Adipocyte (in vitro differentiated cells): ENCODE measurements at regions not wholly inside any gene's neighbourhood (a gene's known extent, or its start where the extent isn't known, plus 50 kb on each side); places are given as distances from the start of the nearest gene placed in this dataset.

Experiments used
- DNase-seq: peaks from one replicate; pipeline ENCODE4 v3.0.0-alpha.2; 2015; ENCODE audit warnings: low read depth
- H3K27me3 ChIP-seq: replicated peaks from 2 replicates; pipeline ENCODE4 v1.7.0; 2013; ENCODE audit warnings: mild to moderate bottlenecking, low read length, moderate library complexity; ENCODE audit not compliant: control insufficient read depth, insufficient read depth
- H3K36me3 ChIP-seq: 2 replicates; pipeline ENCODE4 v1.7.0; 2013; ENCODE audit warnings: low read length, mild to moderate bottlenecking, moderate library complexity; ENCODE audit not compliant: control insufficient read depth, insufficient read depth, severe bottlenecking
- H3K4me1 ChIP-seq: 2 replicates; pipeline ENCODE4 v1.7.0; 2013; ENCODE audit warnings: mild to moderate bottlenecking, low read length, moderate library complexity; ENCODE audit not compliant: control insufficient read depth, insufficient read depth
- H3K4me3 ChIP-seq: 2 replicates; pipeline ENCODE4 v1.7.0; 2013; ENCODE audit warnings: mild to moderate bottlenecking, low read length, moderate library complexity
- H3K9ac ChIP-seq: 2 replicates; pipeline ENCODE4 v1.7.0; 2013; ENCODE audit warnings: mild to moderate bottlenecking, low read length, moderate library complexity
- H3K9me3 ChIP-seq: 2 replicates; pipeline ENCODE4 v1.7.0; 2013; ENCODE audit warnings: mild to moderate bottlenecking, low read length, moderate library complexity; ENCODE audit not compliant: control insufficient read depth

DNA sequence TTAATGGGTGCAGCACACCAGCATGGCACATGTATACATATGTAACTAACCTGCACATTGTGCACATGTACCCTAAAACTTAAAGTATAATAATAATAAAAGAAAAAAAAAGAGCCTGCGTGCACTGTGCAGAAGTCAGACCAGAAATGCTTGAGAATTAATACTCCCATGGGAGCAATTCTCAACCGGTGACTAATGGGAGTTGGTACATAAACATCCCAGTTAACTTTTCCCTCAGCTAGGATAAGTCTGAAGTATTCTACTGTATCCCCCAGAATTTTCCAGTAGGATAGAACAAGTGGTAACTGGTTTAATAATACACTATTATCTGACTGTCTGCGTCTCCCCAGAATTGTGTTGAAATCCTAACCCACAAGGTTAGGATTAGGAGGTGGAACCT is 113.6 kb upstream of the COL5A2 start:
- DNase-seq = no peak
- H3K27me3 ChIP-seq = no peaks in the 10 kb centered on the region
- no peak overlapping the region for H3K9ac ChIP-seq
- H3K9me3 ChIP-seq = peaks cover 14% of the 10 kb centered on the region
- peaks cover 16% of the 10 kb centered on the region for H3K4me1 ChIP-seq
- no peak overlapping the region for H3K4me3 ChIP-seq
- no peaks in the 10 kb centered on the region for H3K36me3 ChIP-seq

DNA sequence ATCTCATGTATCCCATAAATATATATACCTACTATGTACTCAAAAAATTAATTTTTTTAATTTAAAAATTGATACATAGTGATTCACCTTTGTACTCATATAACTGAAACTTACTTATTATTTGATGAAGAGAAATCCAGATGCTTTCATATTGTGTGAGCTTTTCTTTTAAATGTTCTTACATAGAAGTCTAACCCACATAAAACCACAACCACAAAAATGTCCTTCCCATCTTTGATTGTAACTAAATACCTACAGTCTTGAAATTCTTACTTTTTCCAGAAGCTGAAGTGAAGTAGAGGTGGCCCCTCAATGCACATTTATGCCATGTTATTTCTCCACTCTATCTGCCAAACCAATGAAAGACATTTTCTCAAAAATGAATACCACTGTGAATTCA is 117.9 kb upstream of the COL5A2 start:
- Histone ChIP-seq H3K9me3 (peaks cover 5% of the 10 kb centered on the region), H3K27me3 (no peaks in the 10 kb centered on the region), H3K36me3 (no peaks in the 10 kb centered on the region), H3K9ac (no peak overlapping the region), H3K4me1 (peaks cover 19% of the 10 kb centered on the region), H3K4me3 (no peak overlapping the region)
- DNase-seq = peak; percentile 64

DNA sequence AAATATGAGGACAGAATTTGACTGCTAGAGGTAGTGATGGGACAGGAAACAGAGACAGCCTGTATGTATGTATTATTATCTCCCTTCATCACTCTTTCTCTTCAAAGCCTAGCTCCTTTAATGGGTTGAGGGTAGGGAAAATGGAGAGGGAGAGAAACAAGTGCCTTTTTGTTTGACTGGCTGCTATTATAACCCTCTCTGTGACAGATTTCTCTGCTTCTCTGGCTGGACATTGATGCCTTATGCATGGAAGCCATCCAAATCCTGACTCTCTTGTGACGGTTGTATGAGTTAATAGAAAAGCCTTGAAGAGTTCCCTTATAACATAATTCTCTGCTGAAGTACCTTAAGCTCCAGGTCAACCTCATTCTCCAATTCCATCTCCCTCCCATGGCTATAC is 118.5 kb upstream of the COL5A2 start:
- Histone ChIP-seq H3K36me3 (no peaks in the 10 kb centered on the region), H3K4me3 (no peak overlapping the region), H3K9me3 (peaks cover 5% of the 10 kb centered on the region), H3K4me1 (peaks cover 19% of the 10 kb centered on the region), H3K9ac (no peak overlapping the region), H3K27me3 (no peaks in the 10 kb centered on the region)
- no peak for DNase-seq

DNA sequence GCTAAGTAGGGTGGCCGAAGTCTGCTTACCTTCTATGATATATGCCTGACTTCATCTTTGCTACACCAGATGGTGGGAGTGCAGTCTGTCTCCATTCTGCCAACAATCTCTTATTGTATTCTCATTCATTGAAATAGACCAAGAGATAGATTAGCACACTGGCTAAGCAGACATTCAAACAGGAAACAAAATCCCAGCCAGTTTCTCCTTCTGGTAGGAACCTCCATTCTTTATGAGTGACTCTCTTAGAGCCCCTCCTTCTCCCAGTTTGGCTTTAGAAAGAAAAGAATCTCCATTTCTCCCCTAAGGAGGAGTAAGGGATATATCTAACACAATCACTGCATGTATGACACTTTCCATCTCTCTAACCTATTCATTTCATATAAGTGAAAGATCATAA is 118.9 kb upstream of the COL5A2 start:
- Histone ChIP-seq H3K4me3 (no peak overlapping the region), H3K9ac (no peak overlapping the region), H3K27me3 (no peaks in the 10 kb centered on the region), H3K9me3 (peaks cover 5% of the 10 kb centered on the region), H3K4me1 (peaks cover 16% of the 10 kb centered on the region), H3K36me3 (no peaks in the 10 kb centered on the region)
- no peak for DNase-seq

DNA sequence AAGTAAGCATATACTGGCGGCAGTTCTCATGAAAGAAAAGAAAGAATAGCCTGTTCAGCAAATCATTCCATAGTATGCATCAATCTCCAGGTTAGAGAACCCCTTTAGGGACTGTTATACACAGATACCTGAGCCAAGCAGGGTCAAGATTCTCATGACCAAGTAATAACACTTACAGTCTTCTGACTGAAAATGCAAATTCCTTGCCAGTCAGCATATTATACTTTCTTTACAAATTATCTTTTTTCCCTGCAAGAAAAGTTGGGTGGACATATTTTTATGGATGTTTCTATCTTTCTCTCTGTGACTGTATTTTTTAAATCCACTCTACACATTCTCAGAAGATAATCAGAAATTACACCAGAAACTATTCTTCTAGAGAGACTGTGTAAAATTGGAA is 120.4 kb upstream of the COL5A2 start:
- H3K27me3 ChIP-seq = no peaks in the 10 kb centered on the region
- peaks cover 5% of the 10 kb centered on the region for H3K9me3 ChIP-seq
- H3K4me3 ChIP-seq = no peak overlapping the region
- no peak overlapping the region for H3K9ac ChIP-seq
- no peak for DNase-seq
- H3K4me1 ChIP-seq = peaks cover 15% of the 10 kb centered on the region
- H3K36me3 ChIP-seq = no peaks in the 10 kb centered on the region

DNA sequence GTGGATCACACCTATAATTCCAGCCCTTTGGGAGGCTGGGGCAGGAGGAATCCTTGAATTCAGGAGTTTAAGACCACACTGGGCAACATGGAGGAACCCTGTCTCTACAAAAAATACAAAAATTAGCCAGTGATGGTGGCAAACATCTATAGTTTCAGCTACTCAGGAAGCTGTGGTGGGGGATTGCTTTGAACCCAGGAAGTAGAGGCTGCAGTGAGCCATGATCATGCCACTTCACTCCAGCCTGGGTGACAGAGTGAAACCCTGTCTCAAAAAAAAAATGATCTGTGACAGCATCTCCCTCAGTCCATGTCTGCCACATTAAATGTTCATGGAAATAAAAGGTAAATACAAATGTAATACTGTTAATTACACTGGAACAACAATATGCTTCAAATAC is 121.4 kb upstream of the COL5A2 start:
- DNase-seq = no peak
- Histone ChIP-seq H3K36me3 (no peaks in the 10 kb centered on the region), H3K9me3 (peaks cover 5% of the 10 kb centered on the region), H3K4me1 (peaks cover 15% of the 10 kb centered on the region), H3K9ac (no peak overlapping the region), H3K27me3 (no peaks in the 10 kb centered on the region), H3K4me3 (no peak overlapping the region)

DNA sequence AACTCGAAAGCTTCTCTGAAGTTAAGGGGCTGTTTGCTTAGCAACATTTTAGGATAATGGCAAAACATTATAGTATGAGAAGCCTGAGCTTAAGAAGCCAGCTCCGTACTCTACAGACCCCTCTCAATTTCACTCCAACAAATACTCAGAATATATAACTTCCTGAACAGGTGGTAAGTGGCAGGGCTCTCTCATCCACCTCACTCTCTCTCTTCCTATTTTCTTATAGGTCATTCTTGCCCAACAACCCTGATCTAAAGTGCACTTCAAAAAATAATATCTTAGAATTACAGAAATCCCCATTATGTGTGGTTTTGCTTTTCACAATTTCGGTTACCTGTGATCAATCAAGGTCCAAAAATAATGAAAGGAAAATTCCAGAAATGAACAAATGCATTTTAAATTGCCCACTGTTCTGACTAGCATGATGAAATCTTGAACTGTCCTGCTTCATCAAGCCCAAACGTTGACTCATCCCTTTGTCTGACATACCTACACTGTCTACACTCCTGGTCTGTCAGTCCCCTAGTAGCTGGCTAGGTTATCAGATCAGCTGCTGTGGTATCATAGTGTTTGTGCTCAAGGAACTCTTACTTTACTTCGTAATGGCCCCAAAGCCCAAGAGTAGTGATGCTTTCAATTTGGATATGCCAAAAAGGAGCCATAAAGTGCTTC is 122.8 kb upstream of the COL5A2 start:
- Histone ChIP-seq H3K4me1 (peaks cover 12% of the 10 kb centered on the region), H3K9ac (no peak overlapping the region), H3K9me3 (no peaks in the 10 kb centered on the region), H3K27me3 (no peaks in the 10 kb centered on the region), H3K36me3 (no peaks in the 10 kb centered on the region), H3K4me3 (no peak overlapping the region)
- no peak for DNase-seq

DNA sequence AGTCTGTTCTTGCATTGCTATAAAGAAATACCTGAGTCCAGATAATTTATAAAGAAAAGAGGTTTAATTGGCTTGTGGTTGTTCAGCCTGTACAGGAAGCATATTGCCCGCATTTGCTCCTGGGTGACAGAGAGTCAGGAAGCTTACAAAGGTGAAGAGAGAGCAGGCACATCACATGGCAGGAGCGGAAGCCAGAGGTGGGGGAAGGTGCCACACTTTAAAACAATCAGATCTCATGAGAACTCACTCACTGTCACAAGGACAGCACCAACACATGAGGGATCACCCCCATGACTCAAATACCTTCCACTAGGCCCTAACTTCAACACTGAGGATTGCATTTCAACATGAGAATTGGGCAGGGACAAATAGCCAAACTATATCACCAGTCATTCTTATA is 124.8 kb upstream of the COL5A2 start:
- Histone ChIP-seq H3K36me3 (no peaks in the 10 kb centered on the region), H3K4me3 (no peak overlapping the region), H3K4me1 (no peaks in the 10 kb centered on the region), H3K9me3 (no peaks in the 10 kb centered on the region), H3K27me3 (no peaks in the 10 kb centered on the region), H3K9ac (no peak overlapping the region)
- DNase-seq = no peak

DNA sequence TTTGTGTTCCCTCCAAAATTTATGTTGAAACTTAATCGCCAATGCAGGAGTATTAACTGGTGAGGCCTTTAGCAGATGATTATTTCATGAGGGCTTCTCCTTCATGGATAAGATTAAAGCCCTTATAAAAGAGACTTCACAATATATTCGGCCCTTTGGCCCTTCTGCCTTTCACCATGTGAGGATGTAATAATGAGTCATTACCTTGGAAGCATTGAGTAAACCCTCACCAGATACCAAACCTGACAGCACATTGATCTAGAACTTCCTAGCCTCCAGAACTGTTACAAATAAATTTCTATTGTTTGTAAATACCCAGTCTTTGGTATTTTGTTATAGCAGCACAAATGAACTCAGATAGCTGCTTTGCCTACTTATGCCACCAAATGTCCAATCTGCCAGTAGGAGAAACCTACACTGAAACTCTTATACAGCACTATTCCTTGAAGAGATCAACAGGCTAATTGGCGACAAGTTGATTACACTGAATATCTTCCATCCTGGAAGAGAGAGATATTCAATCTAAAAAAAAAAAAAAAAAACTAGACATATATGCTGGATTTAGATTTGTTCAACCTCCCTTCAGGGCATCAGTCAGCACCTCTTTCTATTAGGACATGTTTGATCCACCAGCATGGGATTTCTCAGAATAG is 125.9 kb upstream of the COL5A2 start:
- Histone ChIP-seq H3K4me1 (no peaks in the 10 kb centered on the region), H3K36me3 (no peaks in the 10 kb centered on the region), H3K9me3 (no peaks in the 10 kb centered on the region), H3K9ac (no peak overlapping the region), H3K27me3 (no peaks in the 10 kb centered on the region), H3K4me3 (no peak overlapping the region)
- DNase-seq = no peak

DNA sequence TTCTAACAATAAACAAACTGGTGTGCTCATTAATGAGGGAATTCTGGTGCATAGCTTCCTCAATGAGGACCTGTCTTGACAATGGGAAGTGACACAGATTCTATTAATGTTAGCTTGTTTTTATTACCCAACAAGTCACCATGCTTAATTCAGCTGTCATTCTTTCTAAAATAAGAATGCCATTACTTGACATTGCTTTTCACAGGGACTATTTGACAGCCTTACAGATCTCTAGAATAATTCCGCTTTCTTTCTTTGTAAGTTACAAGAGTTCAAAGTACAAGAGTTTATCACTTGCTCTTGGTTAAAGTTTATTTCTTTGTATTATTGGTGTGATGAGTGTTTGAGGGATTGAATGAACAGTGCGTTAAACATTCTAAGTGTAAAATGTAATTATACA is 127.0 kb upstream of the COL5A2 start:
- Histone ChIP-seq H3K27me3 (no peaks in the 10 kb centered on the region), H3K9me3 (no peaks in the 10 kb centered on the region), H3K4me1 (no peaks in the 10 kb centered on the region), H3K36me3 (no peaks in the 10 kb centered on the region), H3K9ac (no peak overlapping the region), H3K4me3 (no peak overlapping the region)
- no peak for DNase-seq

DNA sequence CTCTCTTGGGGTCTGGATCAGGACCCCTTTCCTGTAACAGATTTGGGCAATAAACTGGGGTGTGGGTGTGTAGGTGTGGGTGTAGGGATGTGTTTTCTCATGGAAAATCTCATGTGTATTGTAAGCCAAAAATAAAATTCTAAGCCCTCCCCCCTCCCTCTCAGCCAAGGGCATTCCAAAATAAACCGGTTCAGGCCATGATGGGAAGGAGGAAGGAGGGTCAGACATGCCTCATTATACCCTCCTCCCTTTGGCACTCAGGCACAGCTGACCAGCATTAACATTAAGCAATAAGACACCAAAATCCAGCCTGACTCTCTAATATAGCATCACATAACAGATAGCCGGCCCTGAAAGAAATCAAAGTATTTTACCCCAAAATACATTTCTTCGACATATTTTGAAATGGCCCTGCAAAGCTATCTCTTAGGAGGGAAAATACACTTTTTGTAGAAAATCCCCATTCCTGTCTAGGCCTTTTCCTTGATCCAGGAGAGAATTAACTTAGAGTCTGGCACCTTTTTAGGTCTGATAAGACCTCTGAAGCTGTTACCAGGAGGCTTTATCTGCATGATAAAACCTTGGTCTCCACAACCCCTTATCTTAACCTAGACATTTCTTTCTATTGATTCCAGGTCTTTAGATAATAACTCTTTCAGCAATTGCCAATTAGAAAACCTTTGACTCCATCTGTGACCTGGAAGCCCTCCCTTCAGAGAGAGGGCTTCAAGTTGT is 128.7 kb upstream of the COL5A2 start:
- H3K4me3 ChIP-seq = no peak overlapping the region
- H3K27me3 ChIP-seq = no peaks in the 10 kb centered on the region
- no peak for DNase-seq
- H3K9me3 ChIP-seq = no peaks in the 10 kb centered on the region
- no peak overlapping the region for H3K9ac ChIP-seq
- no peaks in the 10 kb centered on the region for H3K36me3 ChIP-seq
- H3K4me1 ChIP-seq = no peaks in the 10 kb centered on the region
